ENCODE measurements at regions not wholly inside any gene's neighbourhood (a gene's known extent, or its start where the extent isn't known, plus 50 kb on each side); places are given as distances from the start of the nearest gene placed in this dataset.

DNA sequence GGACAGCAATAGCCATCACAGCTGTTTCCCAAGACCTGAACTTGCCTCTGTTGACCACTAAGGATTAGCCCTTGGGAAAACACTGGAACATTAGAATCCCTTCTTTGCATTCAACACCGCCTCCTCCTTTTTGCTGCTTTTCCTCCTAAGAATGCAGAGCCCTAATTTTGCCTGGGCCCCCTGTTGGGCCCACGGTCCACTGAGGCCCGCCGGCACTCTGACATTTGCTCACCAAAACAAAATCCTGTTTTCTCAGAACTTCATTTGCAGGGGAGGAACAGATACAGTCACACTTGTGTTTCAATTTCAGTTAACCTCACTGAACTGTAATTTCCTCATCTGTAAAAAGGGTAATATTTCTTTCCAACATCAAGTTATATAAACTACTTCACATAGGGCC lies 116.0 kb upstream of the JARID2 start:
- TF ChIP-seq CTCF (IDR thresholded peaks at IDR 0.05) (no peak), EP300 (IDR thresholded peaks at IDR 0.05) (no peak), POLR2A (IDR thresholded peaks at IDR 0.05) (no peak)
